GM19328 (cell line): ENCODE measurements at regions not wholly inside any gene's neighbourhood (a gene's known extent, or its start where the extent isn't known, plus 50 kb on each side); places are given as distances from the start of the nearest gene placed in this dataset.
"Not testable (repeated sequence)": the region's sequence is repeated elsewhere in the genome, so short reads cannot be mapped to it uniquely, and the experiment has no call there.

ENCODE experiments used
- ATAC-seq: cut with Tn5 transposase; IDR thresholded peaks from one replicate; pipeline ENCODE4 v1.9.1; 2021; ENCODE audit warnings: mild to moderate bottlenecking, moderate library complexity; ENCODE audit not compliant: unreplicated experiment

GRCh38 chr2:144673456-144673855 is 153.5 kb upstream of the ZEB2 start:
- no peak for ATAC-seq

GRCh38 chr2:144671695-144672455 is 152.0 kb upstream of the ZEB2 start:
- no peak for ATAC-seq

GRCh38 chr2:144670738-144671137 is 150.8 kb upstream of the ZEB2 start:
- no peak for ATAC-seq

- no peak for ATAC-seq
Observed at GRCh38 chr2:144670080-144670479, 150.2 kb upstream of the ZEB2 start.

GRCh38 chr2:144669196-144669987 is 149.5 kb upstream of the ZEB2 start:
- no peak for ATAC-seq

- ATAC-seq = no peak
Observed at GRCh38 chr2:144668493-144669110, 148.7 kb upstream of the ZEB2 start.

DNA sequence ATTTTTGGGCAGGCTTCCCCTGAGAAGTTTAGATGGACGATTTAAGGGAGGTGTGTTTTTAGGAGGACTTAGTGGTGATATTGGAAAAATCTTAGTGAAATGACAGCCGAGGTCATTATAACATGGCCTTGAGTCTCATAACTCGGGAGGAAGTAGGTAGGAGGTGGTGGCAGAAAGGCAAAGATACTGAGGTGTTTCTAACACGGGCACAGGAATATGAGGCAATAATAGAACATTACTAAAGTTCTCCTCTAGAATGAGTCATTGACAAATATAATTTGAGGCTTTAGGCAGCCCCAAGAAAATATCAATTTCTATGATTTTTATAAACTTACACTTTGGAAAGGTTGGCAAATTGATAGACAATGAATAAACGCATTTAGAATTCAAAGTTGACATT is 146.1 kb upstream of the ZEB2 start:
- no peak for ATAC-seq

DNA sequence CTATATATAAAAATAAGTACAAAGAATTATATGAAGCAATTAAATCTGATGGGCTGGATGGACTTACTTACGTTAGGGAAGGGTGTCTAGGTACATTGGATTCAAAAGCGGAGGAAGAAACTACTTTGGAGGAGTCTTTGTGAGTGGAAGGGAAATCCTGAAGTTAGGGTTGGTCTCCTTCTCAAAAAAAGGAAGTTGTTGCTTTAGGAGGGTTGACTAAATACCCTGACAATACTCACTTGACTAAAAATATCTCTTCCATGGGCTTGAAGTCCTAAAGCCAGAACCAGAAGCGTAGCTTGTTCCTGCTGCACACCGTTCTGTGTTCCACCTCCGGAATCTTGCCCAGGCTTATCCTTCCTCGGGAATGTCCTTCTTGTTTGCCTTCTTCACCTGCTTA is 143.3 kb upstream of the ZEB2 start:
- ATAC-seq = no peak

DNA sequence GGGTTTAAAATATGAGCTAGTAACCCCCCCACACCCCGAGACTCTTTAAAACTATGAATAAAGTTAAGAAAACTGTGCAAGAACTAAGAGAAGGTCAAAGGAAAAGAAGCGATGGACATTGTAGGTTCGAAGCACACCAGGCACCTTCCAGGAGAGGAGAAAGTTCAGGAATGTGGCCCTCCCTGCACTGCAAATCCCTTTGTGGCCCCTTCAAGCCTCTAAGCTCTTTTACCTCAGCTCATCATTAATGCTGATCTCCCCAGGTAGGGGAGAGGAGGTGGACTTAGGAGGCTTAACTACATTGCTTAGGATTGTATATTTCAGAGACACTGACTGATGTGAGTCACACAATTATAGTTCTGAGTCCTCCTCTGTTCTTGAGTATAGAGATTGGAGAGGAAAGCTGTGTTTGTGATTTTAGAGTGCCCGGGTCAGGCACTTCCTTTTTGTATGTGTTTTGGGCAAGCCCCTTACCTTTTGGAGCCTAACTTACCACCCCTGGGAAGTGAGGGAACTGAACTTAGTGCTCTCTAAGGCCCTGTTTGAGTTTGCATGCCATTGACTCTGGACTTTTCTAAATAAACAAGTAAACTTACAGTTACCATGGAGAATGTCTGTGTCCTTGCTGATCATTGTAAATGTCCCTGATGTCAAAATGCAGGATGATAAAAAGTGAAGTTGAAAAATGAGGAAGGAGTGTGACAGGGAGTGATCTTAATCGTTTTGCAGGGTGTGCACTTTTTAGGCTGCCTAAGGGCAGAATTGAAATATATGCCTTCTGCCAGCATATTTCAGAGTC is 140.8 kb upstream of the ZEB2 start:
- ATAC-seq = no peak

DNA sequence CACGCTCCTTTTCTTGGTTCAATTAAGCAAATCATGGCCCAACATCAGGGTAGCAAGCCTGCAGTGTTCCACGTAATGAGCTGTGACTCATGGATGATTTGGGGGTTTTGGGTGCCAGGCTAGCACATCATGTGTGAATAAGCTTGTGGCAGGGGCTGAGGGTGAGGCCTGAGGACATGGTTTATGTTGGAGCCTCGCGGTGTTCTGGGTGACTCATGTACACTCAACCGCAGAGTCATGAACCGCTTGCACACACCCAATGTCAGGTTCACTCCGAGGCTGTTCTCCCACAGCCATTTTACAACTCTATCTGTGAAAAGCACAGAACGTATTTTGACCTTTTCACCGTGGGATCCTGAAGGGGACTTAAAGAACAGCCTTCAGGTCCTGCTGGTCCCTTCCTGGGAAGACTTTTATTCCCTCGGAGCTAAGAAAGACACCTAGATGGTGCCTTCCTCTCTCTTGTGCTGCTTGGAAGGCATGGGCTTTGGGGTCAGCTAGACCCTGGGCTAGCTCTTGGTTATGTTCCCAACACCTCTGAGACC is 139.9 kb upstream of the ZEB2 start:
- no peak for ATAC-seq

DNA sequence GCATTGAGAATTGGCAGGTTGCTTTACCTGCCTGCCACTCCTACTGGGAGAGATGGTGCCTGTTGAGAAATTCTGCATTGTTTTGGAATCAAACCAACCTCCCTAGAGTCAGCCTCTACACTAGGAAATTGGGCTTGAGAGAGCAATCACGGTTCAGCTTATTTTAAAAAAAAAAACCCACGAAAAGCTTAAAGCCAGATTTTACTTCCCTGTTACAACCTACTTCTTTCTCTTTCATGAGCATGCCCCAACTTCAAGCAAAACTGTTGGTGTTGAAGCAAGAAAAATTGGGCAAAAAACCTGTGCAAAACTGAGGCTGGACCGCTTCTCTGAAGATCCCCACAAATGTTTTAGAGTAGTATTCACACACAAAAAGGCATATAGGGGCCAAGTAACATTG is 134.6 kb upstream of the ZEB2 start:
- ATAC-seq = no peak

GRCh38 chr2:144650907-144651306 is 131.0 kb upstream of the ZEB2 start:
- ATAC-seq = no peak

DNA sequence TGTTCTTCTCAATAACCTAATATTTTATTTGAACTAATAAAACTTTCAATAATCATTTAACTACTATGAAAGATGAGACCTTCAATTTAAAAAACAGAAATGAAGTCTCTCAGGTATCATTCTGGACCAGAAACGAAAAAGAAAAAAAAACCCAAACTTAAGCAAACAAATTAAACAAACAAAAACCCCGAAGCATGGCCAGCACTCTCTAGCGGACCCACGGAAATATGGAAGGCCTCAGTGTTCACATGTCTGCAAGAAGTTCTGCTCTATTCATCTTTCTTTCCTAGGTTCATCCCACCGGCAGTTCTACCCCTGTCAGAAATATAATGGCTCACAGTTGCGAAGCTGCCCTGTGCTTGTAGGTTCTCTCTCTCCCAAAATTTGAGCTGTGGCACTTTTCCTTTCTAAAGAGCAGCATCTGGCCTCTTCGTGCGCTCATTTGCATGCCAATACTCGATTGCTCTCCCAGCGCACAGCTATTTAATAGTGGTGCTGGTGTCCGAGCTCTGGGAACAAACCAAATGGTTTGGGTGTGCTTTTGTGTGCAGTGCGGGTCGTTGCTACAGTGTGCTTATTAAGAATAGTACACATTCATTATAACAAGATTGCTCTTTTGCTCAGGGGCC is 129.0 kb upstream of the ZEB2 start:
- no peak for ATAC-seq

DNA sequence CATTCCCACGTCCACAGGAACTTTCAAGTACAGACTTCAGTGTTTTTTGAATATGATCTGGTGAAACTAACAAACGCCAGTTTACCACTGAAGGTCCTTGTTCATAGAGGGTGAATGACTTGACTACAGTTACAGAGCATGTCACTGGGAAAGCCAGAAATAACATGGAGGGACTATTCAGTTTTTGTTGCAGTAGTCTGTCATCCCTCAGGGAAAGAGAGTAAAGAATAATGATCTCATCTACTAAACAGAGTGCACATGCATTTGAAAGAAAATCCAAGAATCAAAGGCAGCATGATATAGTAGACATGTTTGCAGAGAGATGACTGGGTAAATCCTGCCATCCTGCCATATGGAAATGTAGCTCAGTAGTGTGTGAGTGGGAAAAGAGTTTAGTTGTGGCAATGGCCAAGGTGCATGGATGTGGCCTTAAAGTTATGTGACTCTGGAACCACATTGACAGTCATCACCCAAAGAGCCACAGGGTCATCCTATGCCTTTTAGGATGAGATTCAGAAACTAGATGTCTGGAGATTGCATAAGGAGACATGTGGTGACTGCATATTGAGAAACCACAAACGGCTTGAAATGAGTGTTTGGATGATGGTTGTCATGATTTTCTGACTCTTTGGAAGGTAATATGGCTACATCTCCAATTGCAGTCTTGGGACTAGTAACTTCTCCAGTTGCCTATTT is 125.3 kb upstream of the ZEB2 start:
- ATAC-seq = no peak

DNA sequence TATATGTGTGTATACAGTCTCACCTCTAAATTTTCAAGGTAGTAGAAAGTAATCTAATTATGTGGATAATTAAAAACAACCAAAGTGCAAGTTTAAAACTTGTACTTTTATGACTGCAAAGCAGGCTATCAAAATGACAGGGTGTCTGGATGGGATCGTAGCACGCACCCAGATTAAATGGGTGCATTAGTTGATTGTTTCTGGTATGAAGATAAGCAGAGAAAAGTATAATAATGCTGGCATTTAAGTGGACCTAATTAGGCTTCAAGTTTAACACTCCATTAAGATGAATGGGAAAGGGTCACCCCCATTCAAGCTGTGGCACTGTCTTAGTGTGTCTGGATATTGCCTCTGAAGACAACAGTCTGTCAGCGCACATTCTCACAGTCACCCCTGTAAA is 124.6 kb upstream of the ZEB2 start:
- ATAC-seq = no peak

DNA sequence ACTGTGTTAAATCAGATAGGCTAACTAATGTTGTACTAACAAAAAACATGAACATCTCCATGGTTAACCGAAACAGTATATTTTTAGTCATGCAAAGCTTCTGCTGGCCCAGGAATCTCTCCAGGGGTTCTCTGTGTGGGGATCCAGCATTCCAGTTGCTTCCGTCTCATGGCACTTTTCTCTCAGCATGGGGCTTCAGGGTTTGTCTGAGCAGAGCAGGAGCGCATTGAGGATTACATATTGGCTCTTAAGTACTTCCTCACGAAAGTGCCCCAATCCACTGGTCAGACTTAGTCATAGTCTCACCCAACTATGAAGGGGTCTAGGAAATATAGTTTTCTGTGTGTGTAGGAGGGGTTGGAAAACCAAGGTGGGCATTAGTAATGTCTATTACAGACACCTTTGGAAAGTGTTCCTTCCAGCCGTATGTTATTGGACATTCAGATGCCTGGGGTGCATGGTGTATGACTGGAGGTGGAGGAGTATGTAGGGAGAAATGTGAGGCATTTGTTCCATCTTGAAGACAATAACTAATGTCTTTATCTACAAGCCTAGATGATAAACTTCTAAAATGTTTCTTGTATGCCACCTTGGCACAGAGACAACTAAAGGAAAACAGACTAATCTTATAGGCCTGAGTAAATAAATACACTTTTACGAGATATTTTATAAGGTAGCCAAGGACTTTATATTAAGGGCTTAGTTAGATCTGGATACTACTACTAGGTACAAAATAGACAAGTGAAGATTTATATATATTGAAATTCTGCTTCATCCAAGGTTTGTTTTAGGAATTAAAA is 123.8 kb upstream of the ZEB2 start:
- no peak for ATAC-seq

- no peak for ATAC-seq
Observed at GRCh38 chr2:144642856-144643255, 122.9 kb upstream of the ZEB2 start.

- ATAC-seq = no peak
Observed at GRCh38 chr2:144642131-144642530, 122.2 kb upstream of the ZEB2 start.

DNA sequence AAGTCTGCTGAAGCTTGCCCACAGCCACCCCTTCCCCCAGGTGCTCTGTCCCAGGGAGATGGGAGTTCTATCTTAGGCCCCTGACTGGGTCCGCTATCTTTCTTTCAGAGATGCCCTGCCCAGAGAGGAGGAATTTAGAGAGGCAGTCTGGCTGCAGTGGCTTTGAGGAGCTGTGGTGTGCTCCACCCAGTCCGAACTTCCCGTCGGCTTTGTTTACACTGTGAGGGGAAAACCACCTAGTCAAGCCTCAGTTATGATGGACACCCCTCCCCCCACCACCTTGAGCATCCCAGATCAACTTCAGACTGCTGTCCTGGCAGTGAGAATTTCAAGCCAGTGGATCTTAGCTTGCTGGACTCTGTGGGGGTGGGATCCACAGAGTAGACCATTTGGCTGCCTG is 118.3 kb upstream of the ZEB2 start:
- ATAC-seq = not testable (repeated sequence)
